ENCODE measurements at regions not wholly inside any gene's neighbourhood (a gene's known extent, or its start where the extent isn't known, plus 50 kb on each side); places are given as distances from the start of the nearest gene placed in this dataset.

DNA sequence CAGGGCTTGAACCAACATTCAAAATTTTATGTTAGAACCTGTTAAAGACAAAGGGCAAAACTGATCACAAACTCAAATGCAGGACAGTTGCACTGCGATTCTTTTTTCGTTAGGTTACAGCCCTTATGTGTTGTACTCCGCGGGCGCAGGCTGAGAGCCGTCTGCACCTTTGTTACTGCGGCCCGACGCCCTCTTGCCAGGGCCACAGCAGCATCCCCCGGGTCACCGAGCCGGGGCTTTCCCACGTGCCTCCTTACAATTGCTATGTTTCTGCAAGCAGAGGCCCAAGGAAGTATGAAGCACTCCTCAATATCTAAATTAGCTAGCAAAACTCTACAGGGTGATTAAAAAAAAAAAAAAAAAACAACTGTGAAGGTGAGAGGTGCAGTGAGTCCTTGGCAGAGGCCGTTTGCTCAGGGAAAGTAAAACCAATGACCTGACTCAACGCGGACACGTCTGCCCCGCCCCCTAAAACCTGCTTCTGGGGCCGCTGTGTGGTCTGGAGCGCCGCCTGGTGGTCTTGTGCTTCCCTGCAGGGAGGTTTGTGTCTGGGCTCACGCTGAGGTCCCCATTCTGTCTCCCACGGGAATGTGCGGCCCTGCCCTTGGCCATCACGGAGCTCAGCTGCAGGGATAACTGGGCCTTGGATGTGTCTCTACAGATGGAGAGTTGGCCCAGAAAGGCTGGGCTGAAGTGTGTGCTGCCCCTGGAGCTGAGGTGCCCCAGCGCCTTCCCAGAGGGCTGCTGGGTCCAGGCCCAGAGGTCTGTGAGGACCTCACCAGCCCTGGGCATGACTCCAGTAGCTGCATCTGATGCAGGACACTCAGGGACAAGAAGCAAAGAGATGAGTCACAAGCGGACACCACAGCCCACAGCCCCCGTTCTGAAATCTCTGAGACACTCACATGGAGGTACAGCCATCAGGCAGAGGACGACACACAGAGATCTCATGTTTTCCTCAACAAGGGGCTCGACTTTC lies 418.5 kb downstream of the TMEM121 start:
- no peak for TF ChIP-seq TAF1 (IDR thresholded peaks at IDR 0.05; ENCODE audit: borderline replicate concordance, low read depth, low read length)
- no peak for TF ChIP-seq POLR2A (IDR thresholded peaks at IDR 0.05; ENCODE audit: low read depth, low read length)
- TF ChIP-seq POLR2AphosphoS5 (IDR thresholded peaks at IDR 0.05; ENCODE audit: low read depth, low read length): no peak
